ENCODE measurements at regions not wholly inside any gene's neighbourhood (a gene's known extent, or its start where the extent isn't known, plus 50 kb on each side); places are given as distances from the start of the nearest gene placed in this dataset.

GRCh38 chr3:73137736-73138403 is 76.4 kb downstream of the EBLN2 start:
- TF ChIP-seq POLR2A (IDR thresholded peaks at IDR 0.05) (no peak), CTCF (IDR thresholded peaks at IDR 0.05) (no peak), EP300 (IDR thresholded peaks at IDR 0.05; ENCODE audit: low read depth) (no peak)
